NT2/D1 (cell line): ENCODE measurements at regions not wholly inside any gene's neighbourhood (a gene's known extent, or its start where the extent isn't known, plus 50 kb on each side); places are given as distances from the start of the nearest gene placed in this dataset.

Source experiments
- SUZ12 ChIP-seq: IDR thresholded peaks from 2 replicates; pipeline ENCODE4 v1.6.1; 2011; ENCODE audit not compliant: insufficient read length, insufficient read depth; ENCODE audit errors: extremely low read depth
- YY1 ChIP-seq: IDR thresholded peaks from 2 replicates; pipeline ENCODE4 v1.6.1; 2011; ENCODE audit not compliant: insufficient read length, insufficient read depth
- ZNF274 ChIP-seq: IDR thresholded peaks from 2 replicates; pipeline ENCODE4 v1.6.1; 2011; ENCODE audit warnings: mild to moderate bottlenecking, low read depth, low read length

- TF ChIP-seq YY1: no peak
- TF ChIP-seq ZNF274: no peak
- TF ChIP-seq SUZ12: no peak
Observed at GRCh38 chr2:78457269-78457668, 568.2 kb upstream of the REG3G start.
